Left lung (tissue), 4 donors: ENCODE measurements at regions not wholly inside any gene's neighbourhood (a gene's known extent, or its start where the extent isn't known, plus 50 kb on each side); places are given as distances from the start of the nearest gene placed in this dataset.

ENCODE experiments used
- ATAC-seq: fragments of 200-7000 bp; cut with Tn5 transposase; one replicate; pipeline ENCODE4 v1.9.1; 2020; ENCODE audit warnings: moderate library complexity
- DNase-seq, 4 donors: peaks; one replicate each; pipeline ENCODE4 v3.0.0-alpha.2; 2013 to 2020
- H3K27ac ChIP-seq, 2 donors: fragments of 200-600 bp; sonication (generic) in 1 of 2; one replicate each; pipeline versions ENCODE4 v1.5.0 to v1.8.0; 2020 to 2021
- H3K27me3 ChIP-seq, 2 donors: fragments of 200-600 bp; sonication (generic) in 1 of 2; one replicate each; pipeline versions ENCODE4 v1.5.0 to v1.8.0; 2020 to 2021
- H3K36me3 ChIP-seq, 2 donors: fragments of 200-600 bp; sonication (generic) in 1 of 2; one replicate each; pipeline versions ENCODE4 v1.5.0 to v1.8.0; 2020 to 2021
- H3K4me1 ChIP-seq, 2 donors: fragments of 200-600 bp; one replicate each; pipeline ENCODE4 v1.8.0; 2021
- H3K4me3 ChIP-seq, 2 donors: fragments of 200-600 bp; sonication (generic) in 1 of 2; one replicate each; pipeline versions ENCODE4 v1.5.0 to v1.8.0; 2020 to 2021; ENCODE audit warnings: mild to moderate bottlenecking in 1 of 2
- H3K9me3 ChIP-seq, 2 donors: fragments of 200-600 bp; sonication (generic) in 1 of 2; one replicate each; pipeline versions ENCODE4 v1.5.0 to v1.8.0; 2020 to 2021
- CTCF ChIP-seq, 2 donors: fragments of 200-600 bp; sonication (generic) in 1 of 2; IDR thresholded peaks; one replicate each; pipeline versions ENCODE4 v1.5.0 to v1.8.0; 2021; ENCODE audit warnings: antibody characterized with exemption in 2 of 2
- intact Hi-C, 2 donors: fragments of 100-400 bp; cut with DNase I; formaldehyde crosslinking; loops; one replicate each; pipeline versions ENCODE4 v1.11.2 to v1.14.2; 2022
- donor health status: DM: no; HTN: yes; CAD: no.
- donor health status: DM: no; HTN: no; CAD: no.

DNA sequence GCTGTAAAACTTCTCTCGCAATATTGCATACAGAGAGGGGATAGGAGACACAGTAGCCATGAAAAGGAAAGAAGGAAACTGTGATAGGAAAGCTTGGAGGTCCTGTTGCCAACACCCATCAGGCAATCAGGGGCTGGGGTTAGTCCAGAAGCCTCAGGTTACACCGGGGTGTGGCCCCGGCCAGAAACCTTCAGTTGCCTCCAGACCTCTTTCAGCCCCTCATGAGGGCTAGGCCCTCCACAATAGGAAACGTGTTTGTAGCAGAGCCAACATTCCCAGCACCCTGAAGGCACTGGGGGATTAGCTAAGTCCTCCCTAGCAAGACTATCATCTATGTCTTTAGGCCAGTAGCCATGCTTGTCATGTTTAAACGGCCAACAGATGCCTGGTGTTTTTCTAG lies 1048.0 kb upstream of the CNTN5 start:
- no peak for DNase-seq
- no peaks in the 10 kb centered on the region for H3K27me3 ChIP-seq
- intact Hi-C loops = no loop called here
- H3K36me3 ChIP-seq = no peaks in the 10 kb centered on the region
- no peak for ATAC-seq
- TF ChIP-seq CTCF (IDR thresholded peaks at IDR 0.05) = no peak
- no peaks in the 10 kb centered on the region for H3K4me1 ChIP-seq
- H3K27ac ChIP-seq = no peak overlapping the region
- H3K9me3 ChIP-seq = peaks cover 0 to 12% of the 10 kb centered on the region in 2 donors
- no peak overlapping the region for H3K4me3 ChIP-seq

GRCh38 chr11:97973352-97973857 lies 1047.3 kb upstream of the CNTN5 start:
- no peaks in the 10 kb centered on the region for H3K4me1 ChIP-seq
- no peak overlapping the region for H3K27ac ChIP-seq
- intact Hi-C loops = no loop called here
- no peaks in the 10 kb centered on the region for H3K36me3 ChIP-seq
- no peak for TF ChIP-seq CTCF (IDR thresholded peaks at IDR 0.05)
- H3K9me3 ChIP-seq = peaks cover 0 to 10% of the 10 kb centered on the region in 2 donors
- no peak overlapping the region for H3K4me3 ChIP-seq
- DNase-seq (no peak), ATAC-seq (no peak)
- H3K27me3 ChIP-seq = no peaks in the 10 kb centered on the region

GRCh38 chr11:97974798-97975498 lies 1045.8 kb upstream of the CNTN5 start:
- Histone ChIP-seq H3K4me3 (no peak overlapping the region), H3K9me3 (peaks cover 0 to 6% of the 10 kb centered on the region in 2 donors), H3K27ac (no peak overlapping the region), H3K36me3 (no peaks in the 10 kb centered on the region), H3K4me1 (no peaks in the 10 kb centered on the region), H3K27me3 (no peaks in the 10 kb centered on the region)
- intact Hi-C loops = no loop called here
- ATAC-seq (no peak), DNase-seq (no peak)
- no peak for TF ChIP-seq CTCF (IDR thresholded peaks at IDR 0.05)

DNA sequence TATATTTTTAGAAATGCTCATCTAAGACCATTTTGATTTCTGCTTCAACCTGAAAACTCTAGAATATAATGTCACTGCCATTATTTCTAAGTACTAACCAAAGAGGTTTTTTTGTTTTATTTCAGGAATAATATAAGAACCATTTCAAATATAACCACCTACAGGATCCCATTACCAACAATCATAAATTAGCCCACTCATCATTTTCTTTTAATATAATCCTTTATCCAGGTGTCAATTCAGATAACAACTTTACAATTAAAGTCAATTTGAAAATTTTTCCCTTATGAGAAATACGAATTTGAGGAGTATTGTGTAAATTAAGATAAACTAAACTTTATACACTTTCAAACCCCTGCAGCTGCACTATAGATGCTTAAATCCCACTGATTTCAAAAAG lies 1043.0 kb upstream of the CNTN5 start:
- TF ChIP-seq CTCF (IDR thresholded peaks at IDR 0.05) = no peak
- intact Hi-C loops = no loop called here
- no peak for ATAC-seq

DNA sequence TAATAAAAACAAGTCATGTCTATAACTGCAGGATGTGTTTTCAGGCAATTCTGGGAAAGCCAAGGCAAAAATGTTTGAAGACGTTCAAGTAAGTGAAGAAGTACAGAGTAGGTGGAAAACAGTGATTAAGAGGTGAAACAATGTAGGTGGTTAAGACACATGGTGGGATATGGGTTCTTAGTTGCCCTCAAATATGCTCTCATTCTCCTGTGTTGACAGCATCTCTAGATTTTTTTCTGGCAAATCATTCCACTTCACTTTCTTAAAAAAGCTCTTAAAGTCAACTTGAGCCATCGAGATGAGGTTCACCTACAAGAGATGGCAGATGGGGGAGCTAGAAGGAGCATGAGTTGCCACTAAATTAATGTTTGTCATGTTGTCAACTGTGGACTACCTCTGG lies 1041.0 kb upstream of the CNTN5 start:
- peaks cover 0 to 4% of the 10 kb centered on the region in 2 donors for H3K9me3 ChIP-seq
- intact Hi-C loops = no loop called here
- H3K36me3 ChIP-seq = no peaks in the 10 kb centered on the region
- H3K27ac ChIP-seq = no peak overlapping the region
- ATAC-seq = no peak
- TF ChIP-seq CTCF (IDR thresholded peaks at IDR 0.05) = no peak
- no peak for DNase-seq
- H3K27me3 ChIP-seq = no peaks in the 10 kb centered on the region
- H3K4me3 ChIP-seq = no peak overlapping the region
- no peaks in the 10 kb centered on the region for H3K4me1 ChIP-seq

More for the DNA sequence above, 1043.0 kb upstream of the CNTN5 start:
- Histone ChIP-seq H3K27ac (no peak overlapping the region), H3K4me1 (no peaks in the 10 kb centered on the region), H3K9me3 (peaks cover 0 to 4% of the 10 kb centered on the region in 2 donors), H3K27me3 (no peaks in the 10 kb centered on the region), H3K36me3 (no peaks in the 10 kb centered on the region), H3K4me3 (no peak overlapping the region)
- DNase-seq = no peak
